KMS-11 (cell line): ENCODE measurements at regions not wholly inside any gene's neighbourhood (a gene's known extent, or its start where the extent isn't known, plus 50 kb on each side); places are given as distances from the start of the nearest gene placed in this dataset.

Experiments used
- H2AFZ ChIP-seq: fragments of 200-600 bp; sonication (generic); 2 replicates; pipeline ENCODE4 v1.6.1; 2016; ENCODE audit warnings: antibody characterized with exemption, mixed run types, low read depth
- H3K27ac ChIP-seq: fragments of 200-600 bp; sonication (generic); 2 replicates; pipeline ENCODE4 v1.6.1; 2016; ENCODE audit warnings: mild to moderate bottlenecking, mixed run types
- H3K27me3 ChIP-seq: fragments of 200-600 bp; sonication (generic); 2 replicates; pipeline ENCODE4 v1.6.1; 2017; ENCODE audit warnings: mild to moderate bottlenecking, low read depth, mixed run types, moderate library complexity; ENCODE audit not compliant: insufficient read depth
- H3K36me3 ChIP-seq: fragments of 200-600 bp; sonication (generic); 2 replicates; pipeline ENCODE4 v1.6.1; 2017; ENCODE audit warnings: mild to moderate bottlenecking, mixed run types; ENCODE audit not compliant: insufficient read depth
- H3K4me1 ChIP-seq: fragments of 200-600 bp; sonication (generic); 2 replicates; pipeline ENCODE4 v1.6.1; 2016; ENCODE audit warnings: mild to moderate bottlenecking, low read depth, mixed run types; ENCODE audit not compliant: poor library complexity, severe bottlenecking
- H3K4me2 ChIP-seq: fragments of 200-600 bp; sonication (generic); 2 replicates; pipeline ENCODE4 v1.7.0; 2016; ENCODE audit warnings: mild to moderate bottlenecking, mixed run types
- H3K4me3 ChIP-seq: fragments of 200-600 bp; sonication (generic); IDR thresholded peaks from 2 replicates; pipeline ENCODE4 v1.6.1; 2017; ENCODE audit warnings: low read depth, low read length, mixed read lengths; ENCODE audit not compliant: insufficient read depth
- H3K79me2 ChIP-seq: fragments of 200-600 bp; sonication (generic); 2 replicates; pipeline ENCODE4 v1.6.1; 2016; ENCODE audit warnings: low read depth, mixed run types; ENCODE audit not compliant: insufficient read depth
- H3K9ac ChIP-seq: fragments of 200-600 bp; sonication (generic); 2 replicates; pipeline ENCODE4 v1.6.1; 2016; ENCODE audit warnings: mild to moderate bottlenecking, mixed run types
- H4K20me1 ChIP-seq: fragments of 200-600 bp; sonication (generic); 2 replicates; pipeline ENCODE4 v1.6.1; 2016; ENCODE audit warnings: mild to moderate bottlenecking, mixed run types; ENCODE audit not compliant: insufficient read depth
- TF ChIP-seq, protein P1 (sequence below): fragments of 200-600 bp; sonication (generic); conservative IDR thresholded peaks from 2 replicates; pipeline ENCODE4 v1.6.1; 2017; ENCODE audit warnings: low read depth, mild to moderate bottlenecking, antibody characterized with exemption, low read length, moderate library complexity, mixed read lengths

DNA sequence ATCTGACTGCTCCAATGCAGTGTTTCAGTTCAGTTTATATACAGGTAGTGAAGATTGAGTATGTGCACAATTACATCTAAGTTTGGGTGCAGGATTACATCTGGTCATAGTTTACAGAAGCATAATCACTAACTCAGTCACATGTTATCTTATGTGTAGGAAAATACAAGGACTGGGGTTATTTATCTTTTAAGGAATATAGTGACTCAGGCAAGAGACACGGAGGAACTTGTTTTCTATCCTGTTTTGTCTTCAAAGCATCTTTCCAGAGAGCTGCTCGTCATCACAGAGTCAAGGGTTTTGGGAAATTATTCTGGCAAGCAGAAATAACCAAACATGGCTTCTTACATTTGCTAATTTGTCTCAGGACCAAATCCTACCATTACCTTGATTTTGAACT, 1371.5 kb upstream of the TMEFF2 start:
- H3K4me1 ChIP-seq: no peaks in the 10 kb centered on the region
- H3K79me2 ChIP-seq: no peaks in the 10 kb centered on the region
- H3K27ac ChIP-seq: no peak overlapping the region
- no peak overlapping the region for H3K9ac ChIP-seq
- no peaks in the 10 kb centered on the region for H4K20me1 ChIP-seq
- no peak overlapping the region for H3K4me3 ChIP-seq
- no peaks in the 10 kb centered on the region for H3K27me3 ChIP-seq
- H3K4me2 ChIP-seq: no peak overlapping the region
- TF ChIP-seq, protein P1, sequence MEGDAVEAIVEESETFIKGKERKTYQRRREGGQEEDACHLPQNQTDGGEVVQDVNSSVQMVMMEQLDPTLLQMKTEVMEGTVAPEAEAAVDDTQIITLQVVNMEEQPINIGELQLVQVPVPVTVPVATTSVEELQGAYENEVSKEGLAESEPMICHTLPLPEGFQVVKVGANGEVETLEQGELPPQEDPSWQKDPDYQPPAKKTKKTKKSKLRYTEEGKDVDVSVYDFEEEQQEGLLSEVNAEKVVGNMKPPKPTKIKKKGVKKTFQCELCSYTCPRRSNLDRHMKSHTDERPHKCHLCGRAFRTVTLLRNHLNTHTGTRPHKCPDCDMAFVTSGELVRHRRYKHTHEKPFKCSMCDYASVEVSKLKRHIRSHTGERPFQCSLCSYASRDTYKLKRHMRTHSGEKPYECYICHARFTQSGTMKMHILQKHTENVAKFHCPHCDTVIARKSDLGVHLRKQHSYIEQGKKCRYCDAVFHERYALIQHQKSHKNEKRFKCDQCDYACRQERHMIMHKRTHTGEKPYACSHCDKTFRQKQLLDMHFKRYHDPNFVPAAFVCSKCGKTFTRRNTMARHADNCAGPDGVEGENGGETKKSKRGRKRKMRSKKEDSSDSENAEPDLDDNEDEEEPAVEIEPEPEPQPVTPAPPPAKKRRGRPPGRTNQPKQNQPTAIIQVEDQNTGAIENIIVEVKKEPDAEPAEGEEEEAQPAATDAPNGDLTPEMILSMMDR: no peak
- no peak overlapping the region for H2AFZ ChIP-seq
- H3K36me3 ChIP-seq: no peaks in the 10 kb centered on the region

DNA sequence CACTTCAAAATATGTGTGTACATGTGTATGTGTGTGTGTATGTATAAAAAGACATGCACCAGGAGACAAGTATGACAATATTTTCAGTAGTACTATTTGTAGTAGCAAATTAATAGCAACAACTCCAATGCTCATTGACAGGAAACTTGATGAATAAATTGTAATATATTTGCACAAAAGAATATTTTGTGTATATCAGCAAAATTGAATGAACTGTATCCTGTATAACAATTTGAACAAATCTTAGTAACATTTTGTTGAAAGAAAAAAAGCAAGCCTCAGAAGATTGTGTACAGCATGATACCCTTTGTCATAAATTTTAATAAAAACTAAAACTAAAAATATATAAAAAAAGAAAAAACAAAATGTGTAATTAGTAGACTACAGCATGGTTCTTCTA, 1367.3 kb upstream of the TMEFF2 start:
- H3K79me2 ChIP-seq: no peaks in the 10 kb centered on the region
- H3K4me1 ChIP-seq: no peaks in the 10 kb centered on the region
- no peak overlapping the region for H2AFZ ChIP-seq
- H3K27ac ChIP-seq: no peak overlapping the region
- H3K36me3 ChIP-seq: no peaks in the 10 kb centered on the region
- no peaks in the 10 kb centered on the region for H4K20me1 ChIP-seq
- H3K4me3 ChIP-seq: no peak overlapping the region
- no peak overlapping the region for H3K4me2 ChIP-seq
- H3K27me3 ChIP-seq: no peaks in the 10 kb centered on the region
- TF ChIP-seq, protein P1: no peak
- H3K9ac ChIP-seq: no peak overlapping the region

DNA sequence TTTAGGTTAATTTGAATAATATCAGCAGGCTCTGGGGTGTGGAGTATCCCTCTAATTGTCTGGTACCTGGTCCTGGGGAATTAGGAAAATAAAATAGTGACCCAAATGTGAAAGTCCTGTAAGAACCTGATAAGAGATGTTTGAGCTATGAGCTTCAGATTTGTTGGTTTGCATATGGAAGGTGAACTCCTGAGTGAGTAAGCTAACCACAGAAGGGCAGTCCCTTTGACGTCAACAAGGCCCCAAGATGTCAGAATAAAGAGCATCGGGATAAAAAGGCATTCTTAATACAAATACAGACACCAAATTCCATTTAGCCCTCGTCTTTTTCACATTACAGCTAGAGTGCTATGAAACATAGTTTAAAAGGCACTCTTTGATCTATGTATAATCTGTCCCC, 1366.3 kb upstream of the TMEFF2 start:
- TF ChIP-seq, protein P1: no peak

DNA sequence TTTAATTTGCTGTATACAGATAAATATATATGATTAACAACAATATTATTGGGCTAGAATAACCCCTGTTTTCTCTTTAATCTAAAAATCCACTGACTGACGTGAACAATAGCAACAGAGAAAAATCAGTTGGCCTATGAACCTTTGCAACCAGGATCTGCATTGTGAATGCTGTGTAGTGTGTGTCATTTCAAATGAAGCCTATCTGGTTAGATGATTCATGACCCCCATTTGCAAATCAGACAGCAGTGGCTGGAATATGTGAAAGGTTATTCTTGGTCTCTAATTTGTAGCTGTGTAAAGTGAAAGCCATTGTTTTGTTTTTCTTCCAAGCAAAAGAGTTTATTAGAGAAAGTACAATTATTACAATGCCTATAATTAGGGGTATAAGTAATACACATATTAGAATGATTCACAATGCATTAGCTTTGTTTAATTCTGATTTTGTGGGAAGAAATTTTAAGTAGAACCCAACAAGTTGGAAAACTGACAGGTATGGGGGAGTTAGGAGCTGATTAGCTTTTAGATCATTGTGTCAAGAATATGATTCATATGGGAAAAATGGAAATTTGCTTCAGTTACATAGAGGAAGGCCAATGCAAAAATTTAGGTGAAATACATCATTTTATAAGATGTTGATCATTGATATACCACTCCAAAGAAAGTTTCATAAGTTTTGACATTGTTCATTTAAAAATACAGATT, 1362.2 kb upstream of the TMEFF2 start:
- Histone ChIP-seq H3K4me1 (no peaks in the 10 kb centered on the region), H3K36me3 (no peaks in the 10 kb centered on the region), H3K9ac (no peak overlapping the region), H3K4me3 (no peak overlapping the region), H3K27me3 (no peaks in the 10 kb centered on the region), H4K20me1 (no peaks in the 10 kb centered on the region), H3K27ac (no peak overlapping the region), H3K4me2 (no peak overlapping the region), H2AFZ (no peak overlapping the region), H3K79me2 (no peaks in the 10 kb centered on the region)
- TF ChIP-seq, protein P1: no peak

More for the DNA sequence above, 1366.3 kb upstream of the TMEFF2 start:
- H2AFZ ChIP-seq: no peak overlapping the region
- no peak overlapping the region for H3K4me3 ChIP-seq
- no peaks in the 10 kb centered on the region for H4K20me1 ChIP-seq
- H3K27me3 ChIP-seq: no peaks in the 10 kb centered on the region
- H3K4me2 ChIP-seq: no peak overlapping the region
- H3K9ac ChIP-seq: no peak overlapping the region
- no peaks in the 10 kb centered on the region for H3K36me3 ChIP-seq
- H3K27ac ChIP-seq: no peak overlapping the region
- no peaks in the 10 kb centered on the region for H3K79me2 ChIP-seq
- H3K4me1 ChIP-seq: no peaks in the 10 kb centered on the region
